Calu3 (cell line): ENCODE measurements at regions not wholly inside any gene's neighbourhood (a gene's known extent, or its start where the extent isn't known, plus 50 kb on each side); places are given as distances from the start of the nearest gene placed in this dataset.
A peak's percentile ranks its signal among the peaks of the same experiment; 100 is the strongest.
"Not testable (repeated sequence)": the region's sequence is repeated elsewhere in the genome, so short reads cannot be mapped to it uniquely, and the experiment has no call there.

Source experiments
- BruUV-seq: library from RNA; stranded (reverse); fragments of 400-500 nt; replicated peaks from 2 replicates; lab custom pipeline; 2021; lab: Mats Ljungman, UMichigan
- CTCF ChIA-PET: fragments of 300-600 bp; sonication (Branson Sonifier 250); formaldehyde crosslinking; loops from one replicate; lab custom pipeline; 2022; ENCODE audit warnings: antibody characterized with exemption; lab: Charles Lee
- DNase-seq: peaks from one replicate; pipeline ENCODE4 v3.0.0; 2022
- H3K27ac Mint-ChIP-seq: one replicate; pipeline ENCODE4 v1.8.0; 2022; ENCODE audit warnings: mixed read lengths; ENCODE audit not compliant: unreplicated experiment
- H3K27me3 Mint-ChIP-seq: one replicate; pipeline ENCODE4 v1.8.0; 2022; ENCODE audit warnings: mixed read lengths; ENCODE audit not compliant: unreplicated experiment
- H3K36me3 Mint-ChIP-seq: one replicate; pipeline ENCODE4 v1.8.0; 2022; ENCODE audit warnings: mild to moderate bottlenecking, moderate library complexity, mixed read lengths; ENCODE audit not compliant: insufficient read depth, unreplicated experiment
- H3K4me1 Mint-ChIP-seq: one replicate; pipeline ENCODE4 v1.8.0; 2022; ENCODE audit warnings: mild to moderate bottlenecking, low read depth, mixed read lengths; ENCODE audit not compliant: unreplicated experiment
- H3K4me3 Mint-ChIP-seq: one replicate; pipeline ENCODE4 v1.8.0; 2022; ENCODE audit warnings: mild to moderate bottlenecking, low read depth, moderate library complexity, mixed read lengths; ENCODE audit not compliant: unreplicated experiment
- H3K9me3 Mint-ChIP-seq: one replicate; pipeline ENCODE4 v1.8.0; 2022; ENCODE audit warnings: low read depth, mixed read lengths; ENCODE audit not compliant: unreplicated experiment
- intact Hi-C: fragments of 100-400 bp; cut with micrococcal nuclease; formaldehyde crosslinking; loops from one replicate; pipeline ENCODE4 v1.10.0; 2022; ENCODE audit not compliant: unreplicated experiment
- TF ChIP-seq, protein P1 (sequence below): fragments of 200-600 bp; IDR thresholded peaks from one replicate; pipeline ENCODE4 v1.8.0; 2022; ENCODE audit warnings: antibody characterized with exemption; ENCODE audit not compliant: unreplicated experiment

DNA sequence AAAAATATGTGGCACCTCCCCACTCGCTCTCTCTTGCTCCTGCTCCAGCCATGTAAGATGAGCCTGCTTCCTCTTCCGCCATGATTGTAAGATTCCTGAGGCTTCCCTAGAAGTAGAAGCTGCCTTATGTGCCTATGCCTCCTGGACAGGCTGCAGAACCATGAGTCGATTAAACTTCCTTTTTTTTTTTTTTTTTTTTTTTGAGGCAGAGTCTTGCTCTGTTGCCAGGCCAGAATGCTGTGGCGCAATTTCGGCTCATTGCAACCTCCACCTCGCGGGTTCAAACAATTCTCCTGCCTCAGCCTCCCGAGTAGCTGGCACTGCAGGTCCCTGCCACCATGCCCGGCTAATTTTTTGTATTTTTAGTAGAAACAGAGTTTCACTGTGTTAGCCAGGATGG lies 112.5 kb downstream of the FAM217A start:
- no peaks in the 10 kb centered on the region for H3K36me3 Mint-ChIP-seq
- no peak overlapping the region for H3K27ac Mint-ChIP-seq
- no peak for DNase-seq
- peaks cover 24% of the 10 kb centered on the region for H3K4me1 Mint-ChIP-seq
- no peak overlapping the region for H3K4me3 Mint-ChIP-seq
- intact Hi-C loops: no loop called here
- H3K9me3 Mint-ChIP-seq: no peaks in the 10 kb centered on the region
- H3K27me3 Mint-ChIP-seq: no peaks in the 10 kb centered on the region
- CTCF ChIA-PET: no interaction called here
- BruUV-seq: no TSS peak
- TF ChIP-seq, protein P1, sequence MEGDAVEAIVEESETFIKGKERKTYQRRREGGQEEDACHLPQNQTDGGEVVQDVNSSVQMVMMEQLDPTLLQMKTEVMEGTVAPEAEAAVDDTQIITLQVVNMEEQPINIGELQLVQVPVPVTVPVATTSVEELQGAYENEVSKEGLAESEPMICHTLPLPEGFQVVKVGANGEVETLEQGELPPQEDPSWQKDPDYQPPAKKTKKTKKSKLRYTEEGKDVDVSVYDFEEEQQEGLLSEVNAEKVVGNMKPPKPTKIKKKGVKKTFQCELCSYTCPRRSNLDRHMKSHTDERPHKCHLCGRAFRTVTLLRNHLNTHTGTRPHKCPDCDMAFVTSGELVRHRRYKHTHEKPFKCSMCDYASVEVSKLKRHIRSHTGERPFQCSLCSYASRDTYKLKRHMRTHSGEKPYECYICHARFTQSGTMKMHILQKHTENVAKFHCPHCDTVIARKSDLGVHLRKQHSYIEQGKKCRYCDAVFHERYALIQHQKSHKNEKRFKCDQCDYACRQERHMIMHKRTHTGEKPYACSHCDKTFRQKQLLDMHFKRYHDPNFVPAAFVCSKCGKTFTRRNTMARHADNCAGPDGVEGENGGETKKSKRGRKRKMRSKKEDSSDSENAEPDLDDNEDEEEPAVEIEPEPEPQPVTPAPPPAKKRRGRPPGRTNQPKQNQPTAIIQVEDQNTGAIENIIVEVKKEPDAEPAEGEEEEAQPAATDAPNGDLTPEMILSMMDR: no peak

DNA sequence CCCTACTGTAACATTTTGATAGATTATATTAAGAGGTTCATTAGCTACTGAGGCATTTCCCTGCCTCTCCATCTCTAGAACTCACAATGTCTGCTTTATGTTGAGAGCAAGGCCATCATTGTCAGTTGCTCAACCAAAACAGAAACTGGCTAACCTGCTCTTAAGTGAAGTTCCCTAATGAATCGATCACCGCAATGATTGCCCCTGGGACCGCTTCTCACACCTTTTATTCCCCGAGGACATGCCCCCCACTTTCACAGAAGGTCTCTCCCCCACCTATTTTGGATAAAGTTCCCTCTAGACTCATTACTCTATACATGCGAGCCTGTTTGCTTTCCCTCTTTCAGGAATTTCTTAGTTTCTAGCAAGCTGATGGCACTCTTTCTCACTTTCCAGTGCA lies 108.8 kb downstream of the FAM217A start:
- no peak overlapping the region for H3K4me3 Mint-ChIP-seq
- H3K36me3 Mint-ChIP-seq: no peaks in the 10 kb centered on the region
- TF ChIP-seq, protein P1: no peak
- no peaks in the 10 kb centered on the region for H3K27me3 Mint-ChIP-seq
- CTCF ChIA-PET: no interaction called here
- BruUV-seq: no TSS peak
- H3K27ac Mint-ChIP-seq: no peak overlapping the region
- peaks cover 2% of the 10 kb centered on the region for H3K9me3 Mint-ChIP-seq
- no peak for DNase-seq
- intact Hi-C loops: loop anchor here (10.0 kb wide), 1 partner anchor 125 kb away; the partner anchor contains the start of gene FAM50B
- peaks cover under 1% of the 10 kb centered on the region for H3K4me1 Mint-ChIP-seq

DNA sequence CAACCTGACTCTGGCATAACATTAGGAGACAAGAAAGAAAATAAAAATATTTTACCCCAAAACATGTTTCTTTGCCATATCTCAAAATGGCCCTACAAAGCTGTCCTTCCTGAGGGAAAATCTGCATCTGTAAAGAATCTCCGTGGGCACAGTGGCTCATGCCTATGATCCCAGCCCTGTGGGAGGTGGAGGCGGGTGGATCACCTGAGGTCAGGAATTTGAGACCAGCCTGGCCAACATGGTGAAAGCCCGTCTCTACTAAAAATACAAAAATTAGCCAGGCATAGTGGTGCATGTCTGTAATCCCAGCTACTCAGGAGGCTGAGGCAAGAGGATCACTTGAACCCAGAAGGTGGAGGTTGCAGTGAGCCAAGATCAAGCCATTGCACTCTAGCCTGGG lies 105.8 kb downstream of the FAM217A start:
- intact Hi-C loops: loop anchor here (10.0 kb wide), 1 partner anchor 128 kb away; the partner anchor contains the start of gene FAM50B
- H3K4me3 Mint-ChIP-seq, CTCF ChIA-PET, H3K27ac Mint-ChIP-seq, BruUV-seq, DNase-seq, H3K9me3 Mint-ChIP-seq, H3K4me1 Mint-ChIP-seq, H3K36me3 Mint-ChIP-seq, H3K27me3 Mint-ChIP-seq: not testable (repeated sequence)

DNA sequence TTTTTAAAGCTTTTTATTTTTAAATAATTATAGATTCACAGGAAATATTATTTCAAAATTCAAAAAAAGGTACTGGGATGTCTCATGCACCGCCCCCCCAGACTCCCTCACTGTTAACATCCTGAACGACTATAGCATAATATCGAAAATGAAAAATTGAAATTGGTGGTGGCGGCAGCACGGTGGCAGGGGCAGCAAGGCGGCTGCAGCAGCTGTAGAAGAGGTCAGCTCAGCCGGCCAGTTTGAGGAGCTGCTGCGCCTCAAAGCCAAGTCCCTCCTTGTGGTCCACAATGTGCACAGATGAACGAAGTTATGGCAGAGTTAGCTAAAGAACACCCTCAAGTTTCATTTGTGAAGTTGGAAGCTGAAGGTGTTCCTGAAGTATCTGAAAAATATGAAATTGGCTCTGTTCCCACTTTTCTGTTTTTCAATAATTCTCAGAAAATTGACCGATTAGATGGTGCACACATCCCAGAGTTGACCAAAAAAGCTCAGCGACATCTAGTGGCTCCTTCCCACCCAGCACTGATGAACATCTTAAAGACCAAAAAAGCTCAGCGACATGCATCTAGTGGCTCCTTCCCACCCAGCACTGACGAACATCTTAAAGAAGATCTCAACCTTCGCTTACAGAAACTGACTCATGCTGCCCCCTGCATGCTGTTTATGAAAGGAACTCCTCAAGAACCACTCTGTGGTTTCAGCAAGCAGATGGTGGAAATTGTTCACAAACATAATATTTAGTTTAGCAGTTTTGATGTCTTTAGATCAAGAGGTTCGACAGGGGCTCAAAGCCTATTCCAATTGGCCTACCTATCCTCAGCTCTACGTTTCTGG lies 100.8 kb downstream of the FAM217A start:
- Mint-ChIP-seq H3K9me3 (peaks cover 5% of the 10 kb centered on the region), H3K27me3 (no peaks in the 10 kb centered on the region), H3K27ac (no peak overlapping the region), H3K4me1 (peaks cover 8% of the 10 kb centered on the region), H3K4me3 (no peak overlapping the region), H3K36me3 (no peaks in the 10 kb centered on the region)
- TF ChIP-seq, protein P1: peak; percentile 26
- BruUV-seq: no TSS peak
- intact Hi-C loops: loop anchor here (1.0 to 10.0 kb wide), 3 partner anchors 41 to 230 kb away; partner anchors contain the start of gene FAM50B
- CTCF ChIA-PET: interaction anchor here (0.5 to 1.9 kb wide), 10 partner anchors 42 to 235 kb away, joined by 3 to 15 read pairs (median 4); partner anchors contain the start of gene FAM50B
- peak; percentile 29 for DNase-seq

DNA sequence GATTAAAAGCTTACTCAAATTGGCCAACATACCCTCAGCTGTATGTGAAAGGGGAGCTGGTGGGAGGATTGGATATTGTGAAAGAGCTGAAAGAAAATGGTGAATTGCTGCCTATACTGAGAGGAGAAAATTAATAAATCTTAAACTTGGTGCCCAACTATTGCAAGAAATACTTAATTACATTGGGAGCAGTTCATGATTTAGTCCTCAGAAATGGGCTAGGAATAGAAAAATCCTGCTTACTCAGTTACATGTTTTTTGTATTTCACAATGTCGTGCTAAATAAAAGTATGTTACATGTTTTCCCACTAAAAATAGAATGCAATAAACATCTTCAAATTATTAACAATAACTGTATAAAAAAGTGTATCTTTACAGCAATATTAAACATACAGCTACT lies 100.0 kb downstream of the FAM217A start:
- not testable (repeated sequence) for H3K4me3 Mint-ChIP-seq, BruUV-seq
- intact Hi-C loops: loop anchor here (1.0 to 10.0 kb wide), 3 partner anchors 42 to 231 kb away; partner anchors contain the start of gene FAM50B

More for the DNA sequence above, 100.0 kb downstream of the FAM217A start:
- H3K9me3 Mint-ChIP-seq, H3K27me3 Mint-ChIP-seq, H3K36me3 Mint-ChIP-seq, H3K27ac Mint-ChIP-seq, DNase-seq, H3K4me1 Mint-ChIP-seq: not testable (repeated sequence)
- CTCF ChIA-PET: interaction anchor here (1.0 to 1.9 kb wide), 4 partner anchors 46 to 230 kb away, joined by 3 to 15 read pairs (median 6); partner anchors contain the start of gene FAM50B
